KG1 (cell line): ENCODE measurements at regions not wholly inside any gene's neighbourhood (a gene's known extent, or its start where the extent isn't known, plus 50 kb on each side); places are given as distances from the start of the nearest gene placed in this dataset.
"Not testable (repeated sequence)": the region's sequence is repeated elsewhere in the genome, so short reads cannot be mapped to it uniquely, and the experiment has no call there.

Source experiments
- DNase-seq: peaks from one replicate; lab custom pipeline; 2025; lab: John Stamatoyannopoulos, UW

DNA sequence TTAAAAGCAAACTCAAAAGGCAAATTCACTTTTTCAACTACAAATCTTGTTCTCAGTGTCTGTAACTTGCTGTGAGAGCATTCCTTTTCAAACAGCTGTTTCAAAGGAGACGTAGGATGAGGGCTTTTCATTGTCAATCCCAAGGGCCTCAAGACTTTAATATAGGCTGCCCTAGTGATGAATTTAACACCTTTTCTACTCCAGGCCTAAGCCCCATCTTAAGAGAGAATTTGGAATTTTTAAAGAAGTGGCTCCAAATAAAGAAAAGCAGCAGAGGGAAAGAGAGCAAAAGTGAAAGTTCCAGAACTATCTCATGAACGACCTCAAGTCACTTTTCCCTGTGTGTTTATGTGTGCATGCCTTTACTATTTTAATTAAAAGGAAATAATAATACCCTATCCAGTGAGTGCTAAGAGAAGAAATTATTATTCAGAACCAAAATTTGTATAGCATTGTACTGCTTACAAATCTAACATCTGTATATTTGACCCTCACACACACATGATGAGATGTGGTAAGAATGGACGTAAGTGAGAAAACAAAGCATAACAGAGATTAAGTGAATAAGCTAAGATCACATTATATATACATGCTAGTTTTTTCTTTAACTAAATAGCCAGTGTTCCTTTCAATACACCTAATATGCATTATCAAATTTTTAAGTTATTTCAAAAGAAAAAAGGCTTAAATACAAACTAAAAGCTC is 196.4 kb downstream of the VGLL3 start:
- DNase-seq = no peak

DNA sequence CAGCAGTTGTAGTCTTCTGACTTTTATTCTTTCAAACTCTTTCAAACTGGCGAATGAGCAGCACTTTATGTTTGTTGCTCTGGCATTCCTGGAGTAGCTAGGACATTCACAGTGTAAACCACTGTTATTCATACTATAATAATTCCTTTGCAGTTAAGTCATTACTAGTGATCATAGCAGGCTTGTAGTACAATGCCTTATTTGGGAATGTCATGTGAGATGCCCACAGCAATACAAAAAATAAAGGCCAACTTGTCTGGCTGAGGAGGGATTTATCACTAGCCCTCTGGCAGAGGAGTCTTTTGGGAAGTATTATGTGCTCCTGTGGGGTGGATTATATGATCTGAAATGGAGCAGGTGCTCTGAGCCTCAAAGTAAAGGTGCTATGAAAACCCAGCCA is 197.2 kb downstream of the VGLL3 start:
- no peak for DNase-seq

DNA sequence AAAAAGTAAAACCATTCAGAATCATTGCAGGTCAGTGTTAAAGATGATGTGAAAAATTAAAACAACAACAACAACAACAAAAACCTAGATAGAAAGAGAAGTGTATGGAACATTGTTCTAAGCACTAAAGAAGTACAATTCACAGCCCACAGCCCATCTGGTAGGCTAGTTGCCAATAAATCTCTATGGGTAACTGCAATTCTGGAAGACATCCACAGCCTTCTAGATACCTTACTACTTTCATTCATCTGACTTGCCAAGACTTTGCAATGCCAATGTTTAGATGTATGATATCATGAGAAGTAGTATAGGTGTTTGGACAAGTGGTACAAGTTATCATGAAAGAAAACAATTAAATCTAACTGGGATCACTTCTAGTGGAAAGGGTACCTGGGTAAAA is 198.6 kb downstream of the VGLL3 start:
- no peak for DNase-seq

DNA sequence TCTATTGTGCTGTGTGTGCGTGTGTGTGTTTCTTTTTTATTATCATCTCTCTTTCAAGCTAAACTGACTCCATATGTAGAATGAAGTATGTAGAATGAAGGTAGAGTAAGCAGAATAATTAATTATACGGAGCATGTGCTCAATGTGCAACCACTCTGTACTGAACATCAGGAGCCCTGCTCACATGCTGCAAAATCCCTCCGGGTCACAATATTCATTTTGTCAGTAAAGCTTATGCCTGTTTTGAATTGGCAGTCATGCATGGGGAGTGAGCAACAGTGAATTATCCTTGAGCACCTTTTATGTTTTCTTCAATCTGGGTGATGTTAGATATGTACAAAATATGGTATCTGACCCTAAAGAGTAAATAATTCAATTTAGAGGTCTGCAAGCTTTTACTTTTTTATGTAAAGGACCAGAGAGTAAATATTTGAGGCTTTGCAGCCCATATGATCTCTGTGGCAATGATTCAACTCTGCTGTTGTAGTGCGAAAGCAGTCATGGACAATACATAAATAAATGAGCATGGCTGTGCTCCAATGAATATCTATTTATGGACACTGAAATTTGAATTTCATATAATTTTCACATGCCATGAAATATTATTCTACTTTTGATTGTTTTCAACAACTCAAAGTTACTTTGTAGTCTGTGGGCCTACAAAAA is 199.9 kb downstream of the VGLL3 start:
- DNase-seq = no peak

DNA sequence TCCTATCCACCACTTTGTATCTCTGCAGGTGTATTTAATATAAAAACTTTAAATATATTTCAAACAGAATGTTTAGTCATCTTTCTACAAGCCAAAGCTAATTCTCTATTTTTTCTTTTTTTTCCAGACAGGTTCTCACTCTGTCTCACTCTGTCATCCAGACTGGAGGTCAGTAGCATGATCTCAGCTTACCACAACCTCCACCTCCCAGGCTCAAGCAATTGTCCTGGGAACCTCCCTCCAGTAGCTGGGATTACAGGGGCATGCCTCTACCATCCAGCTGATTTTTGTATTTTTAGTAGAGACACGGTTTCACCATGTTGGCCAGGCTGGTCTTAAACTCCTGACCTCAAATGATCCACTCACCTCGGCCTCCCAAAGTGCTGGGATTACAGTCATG is 202.6 kb downstream of the VGLL3 start:
- DNase-seq = no peak

DNA sequence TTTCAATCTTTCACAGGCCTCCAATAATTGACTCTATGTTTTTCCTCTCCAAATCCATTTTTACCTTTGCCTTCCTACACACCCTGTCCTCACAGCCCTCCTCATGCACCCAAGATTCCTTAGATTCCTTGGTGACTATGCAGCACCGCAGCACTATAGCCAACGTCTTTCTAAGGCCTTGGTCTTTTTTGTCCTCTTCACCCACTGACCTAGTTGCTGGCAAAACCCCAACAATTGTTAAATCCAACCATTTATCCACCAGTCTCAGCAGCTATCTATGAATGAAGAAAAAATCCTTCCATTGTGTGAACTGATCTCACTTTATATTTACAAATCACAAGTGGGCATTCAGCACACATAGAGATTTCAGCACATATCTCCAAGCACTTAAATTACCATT is 203.9 kb downstream of the VGLL3 start:
- no peak for DNase-seq

DNA sequence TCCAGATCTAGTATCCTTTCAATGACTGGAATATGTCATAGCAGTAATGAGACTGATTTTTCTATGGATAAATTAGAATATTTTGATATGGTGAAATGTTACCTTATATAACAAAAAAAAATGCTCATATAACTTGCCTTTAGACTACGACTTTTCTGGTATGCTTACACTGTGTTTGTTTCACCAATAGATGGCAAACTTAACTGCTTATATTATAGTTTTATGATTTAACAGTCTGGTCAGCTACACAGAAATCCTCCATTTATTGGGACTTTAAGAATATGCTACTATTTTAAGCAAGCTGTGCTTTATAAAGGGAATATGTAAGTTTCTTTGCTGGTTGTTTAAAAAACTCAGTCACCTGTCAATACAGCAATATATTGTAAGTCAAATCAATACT is 205.6 kb downstream of the VGLL3 start:
- DNase-seq = no peak

DNA sequence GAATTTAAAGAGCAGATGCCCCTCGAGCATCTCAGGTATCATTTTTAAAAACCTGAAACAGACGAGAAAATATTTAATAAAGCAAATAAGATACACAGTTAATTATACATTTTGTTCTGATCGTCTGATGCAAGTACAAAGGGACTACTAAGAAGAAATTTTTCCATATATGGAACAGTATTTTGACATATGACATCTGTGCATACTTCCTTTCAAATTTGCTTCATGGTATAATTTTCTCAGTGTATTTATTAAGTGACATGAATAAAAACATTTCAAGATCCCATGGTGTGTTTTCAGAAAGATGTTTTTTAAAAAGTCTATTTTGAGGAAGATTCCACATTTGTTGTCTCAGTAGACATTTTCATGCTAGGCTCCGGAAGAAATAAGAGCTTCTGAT is 208.1 kb downstream of the VGLL3 start:
- DNase-seq = no peak

DNA sequence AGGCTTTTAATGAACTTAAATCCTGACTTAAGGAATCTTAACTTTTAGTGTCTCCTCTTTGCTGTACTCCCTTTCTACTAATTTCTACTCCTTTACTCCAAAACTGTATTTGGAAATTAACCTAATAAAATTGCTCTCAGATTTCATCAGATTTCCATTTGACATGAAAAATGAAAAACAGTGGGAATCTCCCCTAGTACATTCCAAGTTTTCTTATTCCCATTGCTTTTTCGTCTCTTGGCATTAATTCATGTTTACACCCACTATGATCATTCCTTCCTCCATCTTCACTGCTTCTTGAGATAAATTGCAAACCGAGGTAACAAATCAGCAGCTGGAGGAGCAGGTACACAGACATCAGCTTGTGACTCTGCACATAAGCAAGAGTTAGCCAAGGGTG is 208.7 kb downstream of the VGLL3 start:
- no peak for DNase-seq

DNA sequence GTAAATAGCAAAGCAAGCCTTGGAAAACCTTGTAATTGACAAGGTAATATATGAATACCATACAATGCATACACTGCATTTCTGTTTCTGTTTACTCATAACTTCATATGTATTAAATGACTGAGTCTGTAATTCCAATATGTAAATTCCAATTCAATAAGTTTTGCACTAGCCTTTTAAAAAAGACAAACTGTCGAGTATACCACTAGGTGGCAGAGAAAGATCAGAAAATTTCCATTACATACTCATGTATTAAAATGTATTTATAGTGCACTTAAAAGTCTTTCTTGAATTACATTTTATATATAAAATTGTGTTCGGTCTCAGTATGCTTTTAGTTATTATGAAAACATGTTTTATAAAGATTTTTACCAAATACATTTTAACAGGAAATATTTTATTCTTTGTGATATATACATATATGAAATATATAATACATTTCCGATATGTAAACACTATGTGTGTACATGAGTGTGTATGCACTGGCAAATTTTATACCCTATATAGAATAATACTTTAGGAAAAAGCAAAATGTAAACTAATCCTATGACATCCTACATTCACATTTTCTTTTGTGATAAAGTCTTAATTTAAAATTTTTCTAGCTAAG is 216.8 kb downstream of the VGLL3 start:
- peak; percentile 12 for DNase-seq

DNA sequence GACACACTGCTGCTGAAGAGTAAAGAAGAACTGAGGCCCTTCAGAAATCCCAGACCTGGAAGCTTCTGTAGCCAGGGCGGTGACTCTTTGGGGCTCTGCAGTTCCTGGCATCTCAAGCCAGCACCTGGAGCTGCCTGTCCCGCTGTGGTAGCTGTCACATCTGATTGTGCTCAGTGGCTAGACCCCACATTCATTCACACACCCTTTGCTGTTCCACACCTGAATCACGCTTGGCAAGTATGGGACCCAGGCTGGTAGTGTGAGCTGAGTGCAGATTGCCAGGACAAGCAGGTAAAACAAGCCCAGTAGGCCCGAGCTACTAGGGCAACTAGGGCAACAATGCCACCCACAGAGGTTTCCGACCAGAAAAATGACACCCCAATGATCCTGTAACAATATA is 218.2 kb downstream of the VGLL3 start:
- DNase-seq = no peak

DNA sequence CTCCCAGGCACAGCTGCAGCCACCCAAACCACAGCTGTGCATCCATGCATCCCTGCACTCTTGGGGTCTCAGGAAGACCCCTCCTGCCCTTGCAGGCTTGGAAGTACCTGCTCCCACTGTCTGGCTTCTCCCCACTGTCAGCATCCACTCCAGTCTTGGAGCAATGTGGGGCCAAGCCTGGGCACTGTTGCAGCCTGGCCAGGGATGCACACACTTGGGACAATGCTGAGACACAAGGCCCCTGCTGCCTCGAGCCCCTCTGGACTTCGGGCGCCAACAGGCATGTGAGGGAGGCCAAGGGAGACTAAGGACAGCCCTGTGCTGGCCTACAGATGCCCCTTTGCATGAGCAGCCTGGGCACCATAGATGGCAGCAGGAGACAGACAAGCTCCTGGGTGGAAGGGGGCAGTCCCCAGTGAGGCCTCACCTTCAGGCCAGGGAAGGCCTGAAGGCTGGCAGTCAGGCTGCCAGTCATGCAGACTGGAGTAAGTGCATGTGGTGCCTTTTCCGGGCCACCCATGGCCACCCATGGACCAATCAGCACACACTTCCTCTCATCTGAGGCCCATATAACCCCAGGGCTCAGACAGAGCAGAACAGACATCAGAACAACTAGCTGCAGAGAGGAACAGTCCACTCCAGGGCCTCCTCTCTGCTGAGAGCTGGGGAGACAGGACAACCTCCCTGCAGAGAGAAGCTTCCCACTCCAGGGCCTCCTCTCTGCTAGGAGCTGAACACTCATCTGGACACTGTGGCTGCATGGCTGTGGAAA is 219.0 kb downstream of the VGLL3 start:
- DNase-seq = no peak

DNA sequence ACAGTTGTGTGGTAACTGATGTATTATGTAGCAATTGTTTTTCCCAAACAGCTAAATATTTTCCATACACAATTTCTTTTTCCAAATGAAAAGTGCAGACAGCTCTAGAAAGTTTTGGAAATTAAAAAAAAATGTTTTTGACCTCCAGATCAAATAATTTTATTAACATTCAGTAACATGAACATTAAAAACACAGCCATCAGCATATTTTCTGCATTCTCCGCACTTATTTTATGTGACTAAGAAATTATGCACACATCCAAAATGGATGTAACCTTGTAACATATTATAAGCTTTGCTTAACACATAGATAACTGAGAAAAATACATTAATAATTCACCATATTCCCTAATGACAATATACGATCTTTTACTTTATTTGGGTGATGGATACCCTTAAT is 224.6 kb downstream of the VGLL3 start:
- no peak for DNase-seq

DNA sequence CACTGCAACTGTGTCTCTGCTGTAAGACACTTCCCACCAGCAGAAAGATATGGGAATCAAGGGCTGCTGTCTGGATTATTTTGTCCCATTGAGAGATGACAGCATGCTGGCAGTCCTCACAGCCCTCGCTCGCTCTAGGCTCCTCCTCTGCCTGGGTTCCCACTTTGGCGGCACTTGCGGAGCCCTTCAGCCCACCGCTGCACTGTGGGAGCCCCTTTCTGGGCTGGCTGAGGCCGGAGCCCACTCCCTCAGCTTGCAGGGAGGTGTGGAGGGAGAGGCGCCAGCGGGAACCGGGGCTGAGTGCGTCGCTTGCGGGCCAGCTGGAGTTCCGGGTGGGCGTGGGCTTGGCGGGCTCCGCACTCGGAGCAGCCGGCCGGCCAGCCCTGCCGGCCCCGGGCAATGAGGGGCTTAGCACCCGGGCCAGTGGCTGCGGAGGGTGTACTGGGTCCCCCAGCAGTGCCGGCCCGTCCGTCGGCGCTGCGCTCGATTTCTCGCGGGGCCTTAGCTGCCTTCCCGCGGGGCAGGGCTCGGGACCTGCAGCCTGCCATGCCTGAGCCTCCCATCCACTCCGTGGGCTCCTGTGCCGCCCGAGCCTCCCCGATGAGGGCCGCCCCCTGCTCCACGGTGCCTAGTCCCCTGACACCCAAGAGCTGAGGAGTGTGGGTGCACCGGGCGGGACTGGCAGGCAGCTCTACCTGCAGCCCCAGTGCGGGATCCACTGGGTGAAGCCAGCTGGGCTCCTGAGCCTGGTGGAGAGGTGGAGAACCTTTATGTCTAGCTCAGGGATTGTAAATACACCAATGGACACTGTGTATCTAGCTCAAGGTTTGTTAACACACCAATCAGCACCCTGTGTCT is 233.4 kb downstream of the VGLL3 start:
- not testable (repeated sequence) for DNase-seq

DNA sequence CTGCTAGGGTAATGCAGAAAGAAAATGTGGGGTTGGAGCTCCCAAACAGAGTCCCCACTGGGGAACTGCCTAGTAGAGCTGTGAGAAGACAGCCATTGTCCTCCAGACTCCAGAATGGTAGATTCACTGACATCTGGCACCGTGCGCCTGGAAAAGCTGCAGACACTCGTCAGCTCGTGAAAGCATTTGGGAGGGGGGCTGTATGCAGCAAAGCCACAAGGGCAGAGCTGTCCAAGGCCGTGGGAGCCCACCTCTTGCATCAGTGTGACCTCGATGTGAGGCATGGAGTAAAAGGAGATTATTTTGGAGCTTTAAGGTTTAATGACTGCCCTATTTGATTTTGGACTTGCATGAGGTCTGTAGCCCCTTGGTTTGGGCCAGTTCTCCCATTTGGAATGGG is 242.9 kb downstream of the VGLL3 start:
- no peak for DNase-seq

DNA sequence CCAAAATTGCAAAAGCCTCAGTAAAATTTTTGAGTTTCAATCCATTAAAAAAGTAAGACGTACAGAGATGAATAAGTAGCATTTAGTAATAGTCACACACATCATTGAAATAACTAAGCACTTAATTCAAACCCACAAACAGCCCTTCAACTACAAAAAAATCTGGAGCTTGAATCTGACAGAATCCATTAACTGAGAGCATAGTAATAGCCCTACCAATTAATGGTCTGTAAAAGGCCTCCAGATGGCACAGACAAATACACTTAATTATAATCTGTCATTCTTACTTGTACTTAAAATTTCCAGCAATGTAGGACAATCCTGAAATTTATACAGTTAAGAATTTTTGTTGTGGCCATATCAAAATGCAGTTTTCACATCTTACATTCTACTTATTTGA is 246.9 kb downstream of the VGLL3 start:
- no peak for DNase-seq

DNA sequence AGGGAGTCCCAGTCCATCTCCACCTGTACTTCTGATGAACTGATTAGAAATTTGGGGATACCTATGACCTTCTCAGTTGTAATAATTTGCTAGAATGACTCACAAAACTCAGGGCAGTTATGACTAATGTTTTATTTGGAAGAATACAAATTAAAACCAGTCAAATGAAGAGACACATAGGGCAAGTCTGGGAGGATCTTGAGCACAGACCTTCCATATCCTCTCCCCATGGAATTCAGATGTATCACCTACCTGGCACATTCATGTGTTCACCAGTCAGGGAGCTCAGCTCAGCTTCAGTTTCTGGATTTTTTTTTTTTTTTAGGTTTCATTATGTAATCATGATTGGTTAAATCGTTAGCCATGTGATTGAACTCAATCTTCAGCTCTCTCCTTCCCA is 247.7 kb downstream of the VGLL3 start:
- DNase-seq = no peak

DNA sequence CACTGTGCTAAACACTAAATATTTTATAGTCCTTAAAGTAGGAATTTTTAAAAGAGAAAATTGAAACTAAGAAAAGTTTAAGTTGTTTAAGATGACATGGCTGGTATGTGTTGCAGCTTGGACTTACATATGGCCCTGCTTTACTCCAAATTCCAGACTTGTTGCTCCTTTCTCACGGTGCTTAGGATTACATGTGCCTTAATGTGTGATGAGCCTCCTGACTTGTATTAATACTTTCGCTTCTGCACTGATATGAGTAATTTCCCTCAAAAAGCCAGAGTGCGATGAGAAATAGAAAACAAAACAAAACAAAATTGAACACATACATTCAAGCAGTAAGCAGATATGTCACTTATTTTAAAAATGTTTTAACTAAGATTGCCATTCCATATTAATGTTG is 250.2 kb downstream of the VGLL3 start:
- no peak for DNase-seq

DNA sequence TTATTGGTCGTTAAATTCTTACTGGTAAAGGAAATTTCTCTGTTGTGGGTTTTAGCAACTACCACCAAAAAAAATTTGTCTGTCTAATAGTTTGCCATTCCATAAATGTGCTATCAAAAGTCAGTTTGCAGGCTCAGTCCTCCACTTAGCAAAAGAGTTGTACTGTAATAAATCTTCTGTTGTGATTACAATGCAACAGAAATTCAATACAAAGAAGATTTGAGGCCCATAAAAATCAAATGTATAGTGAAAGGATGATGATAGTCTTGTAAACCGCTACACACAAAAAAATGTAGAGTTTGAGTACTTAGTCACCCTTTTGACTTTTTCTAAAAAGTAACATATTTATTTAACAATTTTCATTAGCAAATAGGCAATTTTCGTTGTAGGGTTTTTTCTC is 251.7 kb downstream of the VGLL3 start:
- no peak for DNase-seq

DNA sequence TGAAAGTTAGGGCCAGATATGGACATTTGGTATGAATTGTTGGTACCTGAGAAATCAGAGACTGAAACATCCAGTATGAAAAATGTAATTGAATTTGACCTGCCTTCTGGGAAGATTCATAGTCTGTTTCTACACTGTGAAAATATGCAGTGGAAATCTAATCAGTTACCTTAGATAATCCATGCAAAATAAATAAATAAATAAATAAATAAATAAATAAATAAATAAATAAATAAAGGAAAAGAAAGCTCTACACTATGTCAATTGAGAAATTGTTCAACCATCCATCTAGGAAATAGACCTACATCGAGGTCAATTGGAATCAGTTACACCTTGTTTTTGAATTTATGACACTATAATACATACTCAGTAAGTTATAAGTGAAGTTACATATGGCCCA is 252.3 kb downstream of the VGLL3 start:
- no peak for DNase-seq

DNA sequence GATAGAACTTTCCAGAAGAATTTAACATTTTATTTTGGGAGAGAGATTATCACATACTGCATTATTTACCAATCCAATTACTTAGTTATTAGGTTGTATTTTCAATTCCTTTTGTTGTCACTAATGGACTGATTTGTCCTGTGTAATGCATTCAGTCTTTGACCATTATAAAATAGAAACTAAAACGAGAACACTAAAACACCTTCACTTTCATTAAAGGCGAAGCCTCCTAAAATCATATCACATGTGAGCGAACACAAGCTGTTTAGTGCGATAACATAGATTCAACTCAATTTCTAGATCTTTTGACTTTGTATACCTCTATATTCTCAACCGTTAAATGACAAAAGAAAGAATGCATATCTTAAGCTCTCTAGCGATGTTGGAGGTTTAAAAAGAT is 253.4 kb downstream of the VGLL3 start:
- DNase-seq = no peak

DNA sequence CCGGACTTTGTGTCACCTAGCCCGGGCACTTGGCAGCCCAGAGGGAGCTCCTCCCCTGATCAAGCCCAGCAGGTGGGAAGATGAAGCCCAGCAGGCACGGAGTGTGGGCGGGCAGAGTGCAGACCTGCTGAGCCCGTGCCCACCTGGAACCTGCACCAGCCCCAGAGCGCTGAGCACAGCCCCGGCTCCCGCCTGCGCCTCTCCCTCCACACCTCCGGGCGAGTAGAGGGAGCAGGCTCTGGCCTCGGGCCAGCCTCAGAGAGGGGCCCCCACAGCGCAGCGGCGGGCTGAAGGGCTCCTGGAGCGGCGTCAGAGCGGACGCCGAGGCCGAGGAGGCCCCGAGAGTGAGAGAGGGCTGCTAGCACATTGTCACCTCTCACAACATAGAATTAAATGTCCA is 257.7 kb downstream of the VGLL3 start:
- DNase-seq = no peak
